ENCODE measurements at regions not wholly inside any gene's neighbourhood (a gene's known extent, or its start where the extent isn't known, plus 50 kb on each side); places are given as distances from the start of the nearest gene placed in this dataset.

GRCh38 chr16:86368261-86368660 lies 142.1 kb upstream of the FOXF1 start:
- DNase-seq = no peak

GRCh38 chr16:86370062-86370461 lies 140.3 kb upstream of the FOXF1 start:
- no peak for DNase-seq

GRCh38 chr16:86371083-86371803 lies 139.1 kb upstream of the FOXF1 start:
- no peak for DNase-seq

- no peak for DNase-seq
Measured at GRCh38 chr16:86372193-86372592, 138.1 kb upstream of the FOXF1 start.

- no peak for DNase-seq
Measured at GRCh38 chr16:86373276-86373901, 136.9 kb upstream of the FOXF1 start.

GRCh38 chr16:86374603-86375130 lies 135.7 kb upstream of the FOXF1 start:
- DNase-seq = no peak

- no peak for DNase-seq
Measured at GRCh38 chr16:86375364-86375763, 135.0 kb upstream of the FOXF1 start.

GRCh38 chr16:86375851-86376250 lies 134.5 kb upstream of the FOXF1 start:
- DNase-seq = no peak

- no peak for DNase-seq
Measured at GRCh38 chr16:86376837-86377236, 133.5 kb upstream of the FOXF1 start.

- DNase-seq = no peak
Measured at GRCh38 chr16:86377251-86378022, 132.9 kb upstream of the FOXF1 start.

GRCh38 chr16:86378128-86378527 lies 132.2 kb upstream of the FOXF1 start:
- no peak for DNase-seq

GRCh38 chr16:86378831-86379504 lies 131.4 kb upstream of the FOXF1 start:
- DNase-seq = no peak

GRCh38 chr16:86379505-86379846 lies 130.9 kb upstream of the FOXF1 start:
- no peak for DNase-seq

GRCh38 chr16:86380030-86380429 lies 130.3 kb upstream of the FOXF1 start:
- DNase-seq = no peak

- DNase-seq = no peak
Measured at GRCh38 chr16:86381491-86381890, 128.8 kb upstream of the FOXF1 start.

- no peak for DNase-seq
Measured at GRCh38 chr16:86382067-86382773, 128.1 kb upstream of the FOXF1 start.

GRCh38 chr16:86382774-86383407 lies 127.4 kb upstream of the FOXF1 start:
- no peak for DNase-seq

GRCh38 chr16:86383488-86384262 lies 126.7 kb upstream of the FOXF1 start:
- no peak for DNase-seq

- DNase-seq = no peak
Measured at GRCh38 chr16:86384263-86384649, 126.1 kb upstream of the FOXF1 start.

GRCh38 chr16:86384980-86385379 lies 125.3 kb upstream of the FOXF1 start:
- DNase-seq = no peak

Measured in right kidney (tissue), 1 donor.